Stomach (tissue), 4 donors: ENCODE measurements at regions not wholly inside any gene's neighbourhood (a gene's known extent, or its start where the extent isn't known, plus 50 kb on each side); places are given as distances from the start of the nearest gene placed in this dataset.

Experiments used
- EP300 ChIP-seq: sonication (generic); formaldehyde crosslinking; IDR thresholded peaks from one replicate; pipeline ENCODE4 v1.6.1; 2017; ENCODE audit warnings: antibody characterized with exemption
- POLR2A ChIP-seq, 4 donors: fragments of 450-650 bp; IDR thresholded peaks; one replicate each; pipeline ENCODE4 v1.6.1; 2016; ENCODE audit warnings: antibody characterized with exemption in 4 of 4, control low read depth in 2 of 4, mild to moderate bottlenecking in 1 of 4, moderate library complexity in 1 of 4
- TF ChIP-seq, protein P1 (sequence below), 7 experiments: fragments of 450-650 bp in 4 of 7; fragments of 200-600 bp in 3 of 7; sonication (generic) in 3 of 7; IDR thresholded peaks; one replicate each; pipeline ENCODE4 v1.5.1; 2016 to 2019; ENCODE audit warnings: antibody characterized with exemption in 7 of 7, control low read depth in 2 of 7, mild to moderate bottlenecking in 1 of 7

DNA sequence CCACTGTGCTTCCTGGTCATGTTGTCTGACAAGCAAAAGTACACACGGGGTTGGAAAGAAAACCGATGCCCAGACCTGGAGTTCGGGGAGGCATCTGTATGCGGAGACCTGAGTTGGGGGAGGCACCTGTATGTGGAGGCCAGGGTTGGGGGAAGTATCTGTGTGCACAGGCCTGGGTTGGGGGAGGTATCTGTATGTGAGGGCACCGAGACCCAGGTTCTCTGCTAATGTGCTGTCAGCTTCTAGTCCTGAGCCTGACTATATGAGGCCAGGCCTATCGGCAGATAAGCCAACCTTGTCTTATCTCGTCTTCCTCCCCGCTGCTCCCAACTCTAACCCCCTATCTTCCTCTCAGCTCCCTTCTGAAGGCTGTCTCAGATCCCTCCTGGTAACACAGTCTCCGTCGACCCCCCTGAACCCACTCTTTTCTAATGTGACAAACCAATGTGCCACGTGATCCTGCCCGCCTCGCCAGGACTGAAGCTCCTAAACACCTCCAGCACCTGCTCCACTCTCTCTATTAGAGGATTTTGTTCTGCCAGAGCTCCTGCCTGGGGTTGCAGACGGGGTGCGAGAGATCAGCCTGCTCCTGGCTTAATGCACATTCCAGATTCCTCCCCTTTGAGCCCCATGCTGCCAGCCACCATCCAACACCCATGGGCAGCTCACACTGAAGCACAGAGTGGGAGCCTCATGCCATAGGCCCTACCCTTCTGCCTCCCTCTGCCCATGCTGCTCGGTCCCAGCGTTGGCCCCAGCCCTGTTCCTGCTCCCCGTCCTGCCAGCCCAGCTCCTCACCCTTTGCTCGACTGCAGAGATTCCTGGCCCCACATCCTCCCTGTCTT, 188.4 kb downstream of the SH3BP4 start:
- TF ChIP-seq, protein P1, sequence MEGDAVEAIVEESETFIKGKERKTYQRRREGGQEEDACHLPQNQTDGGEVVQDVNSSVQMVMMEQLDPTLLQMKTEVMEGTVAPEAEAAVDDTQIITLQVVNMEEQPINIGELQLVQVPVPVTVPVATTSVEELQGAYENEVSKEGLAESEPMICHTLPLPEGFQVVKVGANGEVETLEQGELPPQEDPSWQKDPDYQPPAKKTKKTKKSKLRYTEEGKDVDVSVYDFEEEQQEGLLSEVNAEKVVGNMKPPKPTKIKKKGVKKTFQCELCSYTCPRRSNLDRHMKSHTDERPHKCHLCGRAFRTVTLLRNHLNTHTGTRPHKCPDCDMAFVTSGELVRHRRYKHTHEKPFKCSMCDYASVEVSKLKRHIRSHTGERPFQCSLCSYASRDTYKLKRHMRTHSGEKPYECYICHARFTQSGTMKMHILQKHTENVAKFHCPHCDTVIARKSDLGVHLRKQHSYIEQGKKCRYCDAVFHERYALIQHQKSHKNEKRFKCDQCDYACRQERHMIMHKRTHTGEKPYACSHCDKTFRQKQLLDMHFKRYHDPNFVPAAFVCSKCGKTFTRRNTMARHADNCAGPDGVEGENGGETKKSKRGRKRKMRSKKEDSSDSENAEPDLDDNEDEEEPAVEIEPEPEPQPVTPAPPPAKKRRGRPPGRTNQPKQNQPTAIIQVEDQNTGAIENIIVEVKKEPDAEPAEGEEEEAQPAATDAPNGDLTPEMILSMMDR (IDR thresholded peaks at IDR 0.05), result no peak
- TF ChIP-seq POLR2A (IDR thresholded peaks at IDR 0.05) (no peak), EP300 (no peak)
